AG04449 (cell line): ENCODE measurements at regions not wholly inside any gene's neighbourhood (a gene's known extent, or its start where the extent isn't known, plus 50 kb on each side); places are given as distances from the start of the nearest gene placed in this dataset.
"Not testable (repeated sequence)": the region's sequence is repeated elsewhere in the genome, so short reads cannot be mapped to it uniquely, and the experiment has no call there.

ENCODE experiments used
- CTCF ChIA-PET: fragments of 350-600 bp; formaldehyde crosslinking; extraction: SDS; loops from one replicate; lab custom pipeline; 2021; ENCODE audit warnings: antibody characterized with exemption; lab: Yijun Ruan, JAX
- POLR2A ChIA-PET: fragments of 400-600, 350-600 bp; formaldehyde crosslinking; extraction: SDS; loops from one replicate; lab custom pipeline; 2020; ENCODE audit warnings: antibody characterized with exemption, inconsistent platforms; lab: Yijun Ruan, JAX
- DNase-seq: peaks from one replicate; pipeline ENCODE4 v3.0.0-alpha.2; 2010; ENCODE audit warnings: low read depth, low spot score
- H3K4me3 ChIP-seq: 2 replicates; pipeline ENCODE4 v1.5.1; 2011; ENCODE audit warnings: low read depth, mild to moderate bottlenecking, control low read depth, low read length
- CTCF ChIP-seq: IDR thresholded peaks from one replicate; pipeline ENCODE4 v1.5.1; 2011; ENCODE audit warnings: mild to moderate bottlenecking, moderate library complexity, low read length, control low read depth, inconsistent platforms; ENCODE audit not compliant: insufficient read depth; ENCODE audit errors: missing control alignments

- POLR2A ChIA-PET: no interaction called here
- no peak for DNase-seq
- CTCF ChIA-PET: no interaction called here
- no peak for TF ChIP-seq CTCF
- H3K4me3 ChIP-seq: no peak overlapping the region
Observed at GRCh38 chr10:9253121-9253520, 1198.6 kb downstream of the GATA3 start.

- TF ChIP-seq CTCF: no peak
- H3K4me3 ChIP-seq: no peak overlapping the region
- CTCF ChIA-PET: no interaction called here
- no peak for DNase-seq
- POLR2A ChIA-PET: no interaction called here
Observed at GRCh38 chr10:9254353-9254752, 1199.9 kb downstream of the GATA3 start.

GRCh38 chr10:9260690-9261089 lies 1206.2 kb downstream of the GATA3 start:
- POLR2A ChIA-PET: no interaction called here
- TF ChIP-seq CTCF: no peak
- CTCF ChIA-PET: no interaction called here
- no peak for DNase-seq
- H3K4me3 ChIP-seq: no peak overlapping the region

GRCh38 chr10:9262770-9263169 lies 1208.3 kb downstream of the GATA3 start:
- DNase-seq: no peak
- ChIA-PET CTCF (no interaction called here), POLR2A (no interaction called here)
- no peak overlapping the region for H3K4me3 ChIP-seq
- TF ChIP-seq CTCF: no peak

- POLR2A ChIA-PET: no interaction called here
- no peak for TF ChIP-seq CTCF
- H3K4me3 ChIP-seq: no peak overlapping the region
- CTCF ChIA-PET: no interaction called here
- DNase-seq: no peak
Observed at GRCh38 chr10:9268176-9268575, 1213.7 kb downstream of the GATA3 start.

- POLR2A ChIA-PET, CTCF ChIA-PET, DNase-seq, H3K4me3 ChIP-seq: not testable (repeated sequence)
Observed at GRCh38 chr10:9273126-9273833, 1218.8 kb downstream of the GATA3 start.

GRCh38 chr10:9274206-9274755 lies 1219.8 kb downstream of the GATA3 start:
- POLR2A ChIA-PET: no interaction called here
- TF ChIP-seq CTCF: no peak
- DNase-seq: no peak
- CTCF ChIA-PET: no interaction called here
- no peak overlapping the region for H3K4me3 ChIP-seq
